GM12873 (cell line): ENCODE measurements at regions not wholly inside any gene's neighbourhood (a gene's known extent, or its start where the extent isn't known, plus 50 kb on each side); places are given as distances from the start of the nearest gene placed in this dataset.

Experiments used
- TF ChIP-seq, protein P1 (sequence below): IDR thresholded peaks from 2 replicates; pipeline ENCODE4 v1.5.1; 2012; ENCODE audit warnings: low read depth, mild to moderate bottlenecking, moderate library complexity, low read length, control low read depth; ENCODE audit not compliant: insufficient read depth; ENCODE audit errors: missing control alignments

DNA sequence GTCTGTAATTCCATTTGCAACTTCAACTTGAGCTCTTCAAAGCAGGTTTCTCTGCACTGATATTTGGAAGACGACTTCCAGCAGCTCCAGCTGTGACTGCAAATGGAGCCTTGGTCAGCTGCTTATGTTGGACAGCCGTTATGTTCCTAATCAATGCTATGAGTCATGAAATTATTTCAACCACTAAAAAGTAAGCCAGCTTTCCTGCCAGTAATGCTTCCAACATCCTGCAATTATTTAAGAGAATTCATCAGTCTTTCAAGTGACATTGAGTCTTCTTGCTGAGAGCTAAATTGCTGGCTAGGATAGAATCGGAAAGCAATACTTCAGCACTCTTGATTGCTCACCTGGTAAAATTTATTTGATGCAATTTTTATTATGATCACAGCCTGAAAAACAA lies 375.7 kb downstream of the MMUT start:
- TF ChIP-seq, protein P1, sequence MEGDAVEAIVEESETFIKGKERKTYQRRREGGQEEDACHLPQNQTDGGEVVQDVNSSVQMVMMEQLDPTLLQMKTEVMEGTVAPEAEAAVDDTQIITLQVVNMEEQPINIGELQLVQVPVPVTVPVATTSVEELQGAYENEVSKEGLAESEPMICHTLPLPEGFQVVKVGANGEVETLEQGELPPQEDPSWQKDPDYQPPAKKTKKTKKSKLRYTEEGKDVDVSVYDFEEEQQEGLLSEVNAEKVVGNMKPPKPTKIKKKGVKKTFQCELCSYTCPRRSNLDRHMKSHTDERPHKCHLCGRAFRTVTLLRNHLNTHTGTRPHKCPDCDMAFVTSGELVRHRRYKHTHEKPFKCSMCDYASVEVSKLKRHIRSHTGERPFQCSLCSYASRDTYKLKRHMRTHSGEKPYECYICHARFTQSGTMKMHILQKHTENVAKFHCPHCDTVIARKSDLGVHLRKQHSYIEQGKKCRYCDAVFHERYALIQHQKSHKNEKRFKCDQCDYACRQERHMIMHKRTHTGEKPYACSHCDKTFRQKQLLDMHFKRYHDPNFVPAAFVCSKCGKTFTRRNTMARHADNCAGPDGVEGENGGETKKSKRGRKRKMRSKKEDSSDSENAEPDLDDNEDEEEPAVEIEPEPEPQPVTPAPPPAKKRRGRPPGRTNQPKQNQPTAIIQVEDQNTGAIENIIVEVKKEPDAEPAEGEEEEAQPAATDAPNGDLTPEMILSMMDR = no peak

DNA sequence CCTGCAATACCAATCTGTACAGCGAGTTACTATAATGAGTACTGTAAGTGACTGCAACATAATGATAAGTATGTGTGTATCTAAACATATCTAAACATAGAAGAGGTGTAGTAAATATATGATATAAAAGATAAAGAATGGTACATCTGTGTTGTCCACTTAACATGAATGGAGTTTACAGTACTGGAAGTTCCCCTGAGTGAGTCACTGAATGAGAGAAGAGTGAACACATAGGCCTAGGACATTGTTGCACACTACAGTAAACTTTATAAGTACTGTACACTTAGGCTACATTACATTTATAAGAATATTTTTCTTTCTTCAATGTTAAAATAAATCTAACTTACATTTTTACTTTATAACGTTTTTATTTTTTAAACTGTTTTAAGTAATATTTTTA lies 380.4 kb downstream of the MMUT start:
- TF ChIP-seq, protein P1 = no peak

GRCh38 chr6:49072885-49073620 lies 390.0 kb downstream of the MMUT start:
- TF ChIP-seq, protein P1 = no peak

GRCh38 chr6:49072146-49072545 lies 390.9 kb downstream of the MMUT start:
- TF ChIP-seq, protein P1 = no peak

DNA sequence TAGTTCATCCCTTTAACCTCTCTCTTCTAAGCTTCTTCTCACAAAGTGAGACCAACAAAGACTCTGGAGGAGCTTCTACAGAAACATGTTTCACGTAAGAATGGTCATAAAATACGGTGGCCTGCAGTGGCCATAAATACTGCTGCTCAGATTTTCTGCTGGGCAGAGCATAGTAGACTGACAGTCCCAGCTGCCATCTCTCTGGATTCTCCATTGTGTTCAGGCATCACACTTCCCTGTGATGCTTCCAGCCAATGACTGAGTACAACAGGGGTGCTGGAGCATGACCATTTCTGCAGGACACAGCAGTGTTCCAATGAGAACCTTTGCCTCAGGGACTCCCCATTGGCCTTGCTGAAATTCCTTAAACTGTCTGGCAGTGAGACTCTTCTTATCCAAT lies 392.6 kb downstream of the MMUT start:
- TF ChIP-seq, protein P1 = no peak

DNA sequence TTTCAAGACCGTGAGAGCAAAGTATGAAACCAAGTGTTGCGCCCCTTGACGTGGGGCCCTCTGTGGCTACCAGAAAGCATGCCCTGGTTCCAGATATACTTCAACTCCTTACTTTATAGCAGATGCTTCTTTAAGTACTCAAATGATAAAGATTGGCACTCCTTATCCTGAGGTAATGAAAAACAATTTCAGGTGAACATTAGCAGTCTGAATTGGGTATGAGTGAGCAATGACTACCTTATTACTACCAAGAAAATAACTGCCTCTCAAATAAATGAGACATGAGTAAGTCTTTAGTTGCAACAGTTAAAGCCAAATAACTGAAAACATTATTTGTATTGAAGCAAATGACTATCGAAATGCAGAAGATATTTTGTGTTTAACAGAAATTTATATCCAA lies 408.7 kb downstream of the MMUT start:
- TF ChIP-seq, protein P1 = no peak

- TF ChIP-seq, protein P1 = no peak
Measured at GRCh38 chr6:49052901-49053300, 410.2 kb downstream of the MMUT start.
